SU-DHL-6 (cell line): ENCODE measurements at regions not wholly inside any gene's neighbourhood (a gene's known extent, or its start where the extent isn't known, plus 50 kb on each side); places are given as distances from the start of the nearest gene placed in this dataset.

Experiments used
- EZH2phosphoT487 ChIP-seq: fragments of 200-600 bp; sonication (generic), shearing (Covaris generic); conservative IDR thresholded peaks from 2 replicates; pipeline ENCODE4 v1.6.1; 2018; ENCODE audit warnings: mild to moderate bottlenecking, antibody characterized with exemption, low read length, moderate library complexity, mixed read lengths
- TF ChIP-seq, protein P1 (sequence below): fragments of 200-600 bp; sonication (generic); IDR thresholded peaks from one replicate; pipeline ENCODE4 v1.5.1; 2017; ENCODE audit warnings: antibody characterized with exemption, mild to moderate bottlenecking, low read length, moderate library complexity; ENCODE audit not compliant: insufficient read depth, poor library complexity, severe bottlenecking

- TF ChIP-seq, protein P1, sequence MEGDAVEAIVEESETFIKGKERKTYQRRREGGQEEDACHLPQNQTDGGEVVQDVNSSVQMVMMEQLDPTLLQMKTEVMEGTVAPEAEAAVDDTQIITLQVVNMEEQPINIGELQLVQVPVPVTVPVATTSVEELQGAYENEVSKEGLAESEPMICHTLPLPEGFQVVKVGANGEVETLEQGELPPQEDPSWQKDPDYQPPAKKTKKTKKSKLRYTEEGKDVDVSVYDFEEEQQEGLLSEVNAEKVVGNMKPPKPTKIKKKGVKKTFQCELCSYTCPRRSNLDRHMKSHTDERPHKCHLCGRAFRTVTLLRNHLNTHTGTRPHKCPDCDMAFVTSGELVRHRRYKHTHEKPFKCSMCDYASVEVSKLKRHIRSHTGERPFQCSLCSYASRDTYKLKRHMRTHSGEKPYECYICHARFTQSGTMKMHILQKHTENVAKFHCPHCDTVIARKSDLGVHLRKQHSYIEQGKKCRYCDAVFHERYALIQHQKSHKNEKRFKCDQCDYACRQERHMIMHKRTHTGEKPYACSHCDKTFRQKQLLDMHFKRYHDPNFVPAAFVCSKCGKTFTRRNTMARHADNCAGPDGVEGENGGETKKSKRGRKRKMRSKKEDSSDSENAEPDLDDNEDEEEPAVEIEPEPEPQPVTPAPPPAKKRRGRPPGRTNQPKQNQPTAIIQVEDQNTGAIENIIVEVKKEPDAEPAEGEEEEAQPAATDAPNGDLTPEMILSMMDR, result no peak
- TF ChIP-seq EZH2phosphoT487, result no peak
Observed at GRCh38 chr15:77538793-77539497, 93.8 kb downstream of the LINGO1 start.
